H9 (cell line): ENCODE measurements at regions not wholly inside any gene's neighbourhood (a gene's known extent, or its start where the extent isn't known, plus 50 kb on each side); places are given as distances from the start of the nearest gene placed in this dataset.

ENCODE experiments used
- DNase-seq: peaks from one replicate; pipeline ENCODE4 v3.0.0-alpha.2; 2017
- H2AFZ ChIP-seq: one replicate; pipeline ENCODE4 v1.6.1; 2013; ENCODE audit warnings: mild to moderate bottlenecking, low read length, control low read depth, moderate library complexity
- H2AK5ac ChIP-seq: 2 replicates; pipeline ENCODE4 v1.6.1; 2013; ENCODE audit warnings: low read length, control low read depth, mixed read lengths; ENCODE audit not compliant: insufficient read length
- H2BK120ac ChIP-seq: one replicate; pipeline ENCODE4 v1.6.1; 2013; ENCODE audit warnings: low read depth, mild to moderate bottlenecking, low read length, control low read depth, inconsistent platforms; ENCODE audit not compliant: poor library complexity, severe bottlenecking
- H2BK12ac ChIP-seq: 2 replicates; pipeline ENCODE4 v1.6.1; 2013; ENCODE audit warnings: low read length, control low read depth, mixed read lengths, low read depth; ENCODE audit not compliant: insufficient read length
- H2BK15ac ChIP-seq: 2 replicates; pipeline ENCODE4 v1.6.1; 2013; ENCODE audit warnings: low read depth, low read length, control low read depth
- H2BK20ac ChIP-seq: one replicate; pipeline ENCODE4 v1.6.1; 2013; ENCODE audit warnings: low read depth, mild to moderate bottlenecking, low read length, control low read depth, inconsistent platforms; ENCODE audit not compliant: poor library complexity, severe bottlenecking
- H2BK5ac ChIP-seq: 2 replicates; pipeline ENCODE4 v1.6.1; 2013; ENCODE audit warnings: low read length, control low read depth, mixed read lengths; ENCODE audit not compliant: insufficient read length
- H3K14ac ChIP-seq: 2 replicates; pipeline ENCODE4 v1.6.1; 2013; ENCODE audit warnings: low read length, control low read depth; ENCODE audit not compliant: insufficient read depth
- H3K18ac ChIP-seq: 2 replicates; pipeline ENCODE4 v1.6.1; 2013; ENCODE audit warnings: low read depth, mild to moderate bottlenecking, mixed read lengths, low read length, control low read depth; ENCODE audit not compliant: insufficient read length
- H3K23ac ChIP-seq: 2 replicates; pipeline ENCODE4 v1.6.1; 2013; ENCODE audit warnings: low read length, control low read depth, mixed read lengths, low read depth; ENCODE audit not compliant: insufficient read length
- H3K23me2 ChIP-seq: 2 replicates; pipeline ENCODE4 v1.6.1; 2013; ENCODE audit warnings: low read depth, mild to moderate bottlenecking, mixed read lengths, low read length, control low read depth; ENCODE audit not compliant: insufficient read length, poor library complexity, severe bottlenecking
- H3K27ac ChIP-seq: 2 replicates; pipeline ENCODE4 v1.5.1; 2013; ENCODE audit warnings: low read length, control low read depth, mixed read lengths, low read depth; ENCODE audit not compliant: insufficient read length
- H3K27me3 ChIP-seq: 2 replicates; pipeline ENCODE4 v1.6.1; 2013; ENCODE audit warnings: low read length, control low read depth, inconsistent platforms; ENCODE audit not compliant: insufficient read depth
- H3K4ac ChIP-seq: 2 replicates; pipeline ENCODE4 v1.6.1; 2013; ENCODE audit warnings: low read depth, mild to moderate bottlenecking, control low read depth, inconsistent platforms, low read length, moderate library complexity
- H3K4me1 ChIP-seq: 2 replicates; pipeline ENCODE4 v1.6.1; 2013; ENCODE audit warnings: low read length, control low read depth, inconsistent platforms; ENCODE audit not compliant: insufficient read depth
- H3K4me2 ChIP-seq: 2 replicates; pipeline ENCODE4 v1.6.1; 2013; ENCODE audit warnings: low read length, control low read depth, mixed read lengths; ENCODE audit not compliant: insufficient read length, insufficient read depth
- H3K56ac ChIP-seq: 2 replicates; pipeline ENCODE4 v1.6.1; 2013; ENCODE audit warnings: low read depth, mild to moderate bottlenecking, mixed read lengths, low read length, control low read depth; ENCODE audit not compliant: insufficient read length
- H3K79me1 ChIP-seq: 2 replicates; pipeline ENCODE4 v1.6.1; 2013; ENCODE audit warnings: low read depth, mild to moderate bottlenecking, moderate library complexity, low read length, control low read depth, inconsistent platforms; ENCODE audit not compliant: insufficient read depth, poor library complexity, severe bottlenecking
- H3K79me2 ChIP-seq: 2 replicates; pipeline ENCODE4 v1.6.1; 2013; ENCODE audit warnings: low read length, control low read depth, inconsistent platforms; ENCODE audit not compliant: insufficient read depth
- H3K9ac ChIP-seq: 2 replicates; pipeline ENCODE4 v1.6.1; 2013; ENCODE audit warnings: low read length, control low read depth, mixed read lengths; ENCODE audit not compliant: insufficient read length; ENCODE audit errors: extremely low read depth
- H3K9me3 ChIP-seq: one replicate; pipeline ENCODE4 v1.6.1; 2013; ENCODE audit warnings: low read depth, low read length, inconsistent platforms; ENCODE audit not compliant: control insufficient read depth
- H3T11ph ChIP-seq: one replicate; pipeline ENCODE4 v1.6.1; 2013; ENCODE audit warnings: mild to moderate bottlenecking, low read length, control low read depth, inconsistent platforms
- H4K20me1 ChIP-seq: one replicate; pipeline ENCODE4 v1.6.1; 2013; ENCODE audit not compliant: control insufficient read depth, insufficient read length, insufficient read depth
- H4K5ac ChIP-seq: 2 replicates; pipeline ENCODE4 v1.6.1; 2013; ENCODE audit warnings: low read depth, mild to moderate bottlenecking, mixed read lengths, low read length, control low read depth; ENCODE audit not compliant: insufficient read length
- H4K8ac ChIP-seq: replicated peaks from 2 replicates; pipeline ENCODE4 v1.6.1; 2013; ENCODE audit warnings: low read length, control low read depth, mixed read lengths, low read depth; ENCODE audit not compliant: insufficient read length
- H4K91ac ChIP-seq: 2 replicates; pipeline ENCODE4 v1.6.1; 2013; ENCODE audit warnings: low read depth, mild to moderate bottlenecking, moderate library complexity, mixed read lengths, low read length, control low read depth; ENCODE audit not compliant: insufficient read length
- H3K27ac Mint-ChIP-seq, 3 experiments: 2 replicates in 2 of 3; 3 replicates in 1 of 3; pipeline ENCODE4 v1.8.0; 2020 to 2021; ENCODE audit warnings: mixed read lengths in 3 of 3, mild to moderate bottlenecking in 1 of 3, moderate library complexity in 1 of 3
- H3K27me3 Mint-ChIP-seq: 2 replicates; pipeline ENCODE4 v1.8.0; 2021; ENCODE audit warnings: low read depth, mild to moderate bottlenecking, moderate library complexity, mixed read lengths
- H3K36me3 Mint-ChIP-seq, 3 experiments: 2 replicates in 2 of 3; 3 replicates in 1 of 3; pipeline ENCODE4 v1.8.0; 2020 to 2021; ENCODE audit warnings: low read depth in 3 of 3, mixed read lengths in 3 of 3; ENCODE audit not compliant: insufficient read depth in 1 of 3
- H3K4me1 Mint-ChIP-seq, 2 experiments: 2 replicates each; pipeline ENCODE4 v1.8.0; 2020; ENCODE audit warnings: mixed read lengths in 2 of 2
- H3K4me3 Mint-ChIP-seq, 2 experiments: 2 replicates in 1 of 2; 3 replicates in 1 of 2; pipeline ENCODE4 v1.8.0; 2020 to 2021; ENCODE audit warnings: mild to moderate bottlenecking in 2 of 2, mixed read lengths in 2 of 2, moderate library complexity in 1 of 2
- H3K9me3 Mint-ChIP-seq, 2 experiments: 2 replicates in 1 of 2; 3 replicates in 1 of 2; pipeline ENCODE4 v1.8.0; 2020; ENCODE audit warnings: mild to moderate bottlenecking in 2 of 2, mixed read lengths in 2 of 2, moderate library complexity in 1 of 2
- WGBS: extraction: QIAGEN DNeasy Blood & Tissue Kit; methylation state at CpG from one replicate; pipeline ENCODE4 v1.1.7; 2013; ENCODE audit warnings: missing lambda C conversion rate, low lambda C conversion rate, mixed read lengths; ENCODE audit not compliant: insufficient read length; ENCODE audit errors: extremely low coverage; 5-methylcytosine and 5-hydroxymethylcytosine counted together
- TF ChIP-seq, protein P1 (sequence below): fragments of 200-600 bp; sonication (generic); conservative IDR thresholded peaks from 3 replicates; pipeline ENCODE4 v1.8.0; 2021; ENCODE audit warnings: antibody characterized with exemption, mild to moderate bottlenecking

DNA sequence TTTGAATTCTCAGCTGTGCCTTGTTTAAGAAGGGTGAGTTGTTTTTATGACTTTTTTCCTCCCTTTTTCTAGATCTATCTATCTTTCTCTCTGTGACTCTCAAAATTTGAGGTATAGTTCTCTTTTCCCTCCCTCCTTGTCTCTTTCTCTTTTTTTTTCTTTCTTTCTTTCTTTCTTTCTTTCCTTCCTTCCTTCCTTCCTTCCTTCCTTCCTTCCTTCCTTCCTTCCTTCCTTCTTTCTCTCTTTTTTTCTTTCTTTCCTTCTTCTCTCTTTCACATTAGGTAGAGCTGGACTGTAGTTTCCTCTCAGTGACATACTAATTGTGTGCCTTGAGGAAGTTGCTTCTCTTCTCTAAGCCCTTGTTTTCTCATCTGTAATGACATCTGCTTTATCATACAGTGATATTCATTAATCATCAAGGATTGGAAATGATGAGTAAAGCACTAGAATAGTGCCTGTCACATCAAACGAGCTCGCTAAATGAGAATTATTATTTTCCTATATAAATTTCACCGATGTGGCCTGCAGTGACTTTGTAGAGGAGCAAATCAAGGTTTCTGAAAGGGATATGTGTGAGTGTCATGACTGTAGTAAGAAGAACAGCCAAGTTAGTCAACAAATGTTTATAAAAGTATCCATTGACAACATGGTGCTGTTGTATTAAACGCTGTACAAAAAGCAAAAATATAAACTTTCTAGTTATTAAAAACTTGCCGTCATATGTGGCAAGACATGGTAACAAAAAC is 78.9 kb upstream of the SLC38A2 start:
- no peak overlapping the region for H3K4me3 Mint-ChIP-seq
- peaks cover 0 to 1% (median 0%) of the 10 kb centered on the region in 3 experiments; a peak in 4 of 7 replicates for H3K36me3 Mint-ChIP-seq
- Histone ChIP-seq H4K20me1 (no peaks in the 10 kb centered on the region), H4K91ac (no peak overlapping the region), H2BK5ac (no peak overlapping the region), H3K79me2 (no peaks in the 10 kb centered on the region), H3K23ac (no peak overlapping the region), H3K9me3 (no peaks in the 10 kb centered on the region), H3K79me1 (no peaks in the 10 kb centered on the region), H4K5ac (no peak overlapping the region), H3K4ac (no peak overlapping the region), H3K56ac (no peak overlapping the region), H2BK12ac (no peak overlapping the region), H3K4me1 (peaks cover 15% of the 10 kb centered on the region), H2AK5ac (no peak overlapping the region), H3K9ac (no peak overlapping the region), H2BK20ac (no peak overlapping the region), H2BK120ac (no peak overlapping the region), H2AFZ (no peak overlapping the region), H3K27ac (no peak overlapping the region), H3K23me2 (no peaks in the 10 kb centered on the region), H3K27me3 (no peaks in the 10 kb centered on the region), H2BK15ac (no peak overlapping the region), H3K14ac (no peak overlapping the region), H3K18ac (no peak overlapping the region), H4K8ac (no peak overlapping the region), H3T11ph (no peak overlapping the region), H3K4me2 (no peak overlapping the region)
- peaks cover 13 to 31% of the 10 kb centered on the region in 2 experiments for H3K4me1 Mint-ChIP-seq
- WGBS = no CpG with 5 or more reads among the region's 5 CpGs
- DNase-seq = no peak
- no peaks in the 10 kb centered on the region for H3K9me3 Mint-ChIP-seq
- H3K27me3 Mint-ChIP-seq = no peaks in the 10 kb centered on the region
- no peak overlapping the region for H3K27ac Mint-ChIP-seq
- TF ChIP-seq, protein P1, sequence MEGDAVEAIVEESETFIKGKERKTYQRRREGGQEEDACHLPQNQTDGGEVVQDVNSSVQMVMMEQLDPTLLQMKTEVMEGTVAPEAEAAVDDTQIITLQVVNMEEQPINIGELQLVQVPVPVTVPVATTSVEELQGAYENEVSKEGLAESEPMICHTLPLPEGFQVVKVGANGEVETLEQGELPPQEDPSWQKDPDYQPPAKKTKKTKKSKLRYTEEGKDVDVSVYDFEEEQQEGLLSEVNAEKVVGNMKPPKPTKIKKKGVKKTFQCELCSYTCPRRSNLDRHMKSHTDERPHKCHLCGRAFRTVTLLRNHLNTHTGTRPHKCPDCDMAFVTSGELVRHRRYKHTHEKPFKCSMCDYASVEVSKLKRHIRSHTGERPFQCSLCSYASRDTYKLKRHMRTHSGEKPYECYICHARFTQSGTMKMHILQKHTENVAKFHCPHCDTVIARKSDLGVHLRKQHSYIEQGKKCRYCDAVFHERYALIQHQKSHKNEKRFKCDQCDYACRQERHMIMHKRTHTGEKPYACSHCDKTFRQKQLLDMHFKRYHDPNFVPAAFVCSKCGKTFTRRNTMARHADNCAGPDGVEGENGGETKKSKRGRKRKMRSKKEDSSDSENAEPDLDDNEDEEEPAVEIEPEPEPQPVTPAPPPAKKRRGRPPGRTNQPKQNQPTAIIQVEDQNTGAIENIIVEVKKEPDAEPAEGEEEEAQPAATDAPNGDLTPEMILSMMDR = no peak
